IMR-90 (cell line): ENCODE measurements at regions not wholly inside any gene's neighbourhood (a gene's known extent, or its start where the extent isn't known, plus 50 kb on each side); places are given as distances from the start of the nearest gene placed in this dataset.

ENCODE experiments used
- ATAC-seq: fragments of 200-7000 bp; cut with Tn5 transposase; 2 replicates; pipeline ENCODE4 v1.9.1; 2020; ENCODE audit warnings: low read depth, mild to moderate bottlenecking, moderate library complexity
- BruUV-seq: library from RNA; stranded (reverse); fragments of 400-500 nt; replicated peaks from 2 replicates; lab custom pipeline; 2021; lab: Mats Ljungman, UMichigan
- CTCF ChIA-PET: fragments of 300-600 bp; formaldehyde crosslinking; extraction: SDS; loops from one replicate; lab custom pipeline; 2021; ENCODE audit warnings: antibody characterized with exemption; lab: Yijun Ruan, JAX
- POLR2A ChIA-PET: fragments of 300-600 bp; sonication (Branson Sonifier 250); formaldehyde crosslinking; loops from one replicate; lab custom pipeline; 2022; ENCODE audit warnings: antibody characterized with exemption; ENCODE audit not compliant: unreplicated experiment; lab: Charles Lee
- DNase-seq: peaks from one replicate; pipeline ENCODE4 v3.0.0; 2013
- H2AFZ ChIP-seq: replicated peaks from 2 replicates; pipeline ENCODE3; 2013; ENCODE audit warnings: low read length, mild to moderate bottlenecking; ENCODE audit not compliant: poor library complexity
- H2AK5ac ChIP-seq: 2 replicates; pipeline ENCODE4 v1.6.1; 2013; ENCODE audit warnings: low read depth, low read length, inconsistent platforms
- H2AK9ac ChIP-seq: replicated peaks from 2 replicates; pipeline ENCODE3; 2013; ENCODE audit warnings: mild to moderate bottlenecking, low read depth, low read length, moderate library complexity; ENCODE audit not compliant: poor library complexity
- H2BK120ac ChIP-seq: 2 replicates; pipeline ENCODE4 v1.6.1; 2013; ENCODE audit warnings: low read depth, low read length, inconsistent platforms
- H2BK15ac ChIP-seq: 3 replicates; pipeline ENCODE4 v1.6.1; 2013; ENCODE audit warnings: low read depth, low read length, inconsistent platforms
- H2BK20ac ChIP-seq: 2 replicates; pipeline ENCODE4 v1.6.1; 2013; ENCODE audit warnings: low read depth, mild to moderate bottlenecking, inconsistent platforms, low read length, moderate library complexity
- H2BK5ac ChIP-seq: 2 replicates; pipeline ENCODE4 v1.6.1; 2013; ENCODE audit warnings: mild to moderate bottlenecking, low read depth, low read length, inconsistent platforms; ENCODE audit not compliant: poor library complexity, severe bottlenecking
- H3K14ac ChIP-seq: replicated peaks from 2 replicates; pipeline ENCODE4 v1.6.1; 2013; ENCODE audit warnings: low read depth, low read length, inconsistent platforms
- H3K18ac ChIP-seq: 2 replicates; pipeline ENCODE4 v1.6.1; 2013; ENCODE audit warnings: low read depth, low read length, control low read depth
- H3K23ac ChIP-seq: 2 replicates; pipeline ENCODE4 v1.6.1; 2013; ENCODE audit warnings: low read depth, low read length, inconsistent platforms
- H3K27ac ChIP-seq: 2 replicates; pipeline ENCODE4 v1.5.1; 2013; ENCODE audit warnings: mild to moderate bottlenecking, control low read depth, low read length; ENCODE audit not compliant: insufficient read depth
- H3K27me3 ChIP-seq: 2 replicates; pipeline ENCODE4 v1.6.1; 2013; ENCODE audit warnings: low read length; ENCODE audit not compliant: control insufficient read depth, insufficient read depth
- H3K36me3 ChIP-seq: 2 replicates; pipeline ENCODE4 v1.6.1; 2013; ENCODE audit warnings: low read length, mixed read lengths; ENCODE audit not compliant: control insufficient read depth, insufficient read depth
- H3K4ac ChIP-seq: 2 replicates; pipeline ENCODE4 v1.6.1; 2013; ENCODE audit warnings: low read depth, low read length, inconsistent platforms
- H3K4me1 ChIP-seq: 2 replicates; pipeline ENCODE4 v1.6.1; 2013; ENCODE audit warnings: low read length, mixed read lengths; ENCODE audit not compliant: control insufficient read depth, insufficient read depth
- H3K4me2 ChIP-seq: 2 replicates; pipeline ENCODE4 v1.6.1; 2013; ENCODE audit warnings: low read depth, mild to moderate bottlenecking, control low read depth, low read length, moderate library complexity
- H3K4me3 ChIP-seq: 2 replicates; pipeline ENCODE4 v1.5.1; 2013; ENCODE audit warnings: low read depth, mild to moderate bottlenecking, control low read depth, low read length, moderate library complexity; ENCODE audit not compliant: insufficient read depth
- H3K56ac ChIP-seq: 2 replicates; pipeline ENCODE4 v1.6.1; 2013; ENCODE audit warnings: low read length, inconsistent platforms; ENCODE audit not compliant: insufficient read depth; ENCODE audit errors: extremely low read depth
- H3K79me1 ChIP-seq, 2 experiments: 2 replicates each; pipeline ENCODE4 v1.6.1; 2013; ENCODE audit warnings: low read length in 2 of 2, inconsistent platforms in 1 of 2, low read depth in 1 of 2
- H3K9ac ChIP-seq: 2 replicates; pipeline ENCODE4 v1.6.1; 2013; ENCODE audit warnings: low read depth, low read length, control low read depth
- H3K9me1 ChIP-seq: 2 replicates; pipeline ENCODE4 v1.6.1; 2013; ENCODE audit warnings: low read length, inconsistent platforms; ENCODE audit not compliant: insufficient read depth
- H3K9me3 ChIP-seq: 2 replicates; pipeline ENCODE4 v1.6.1; 2013; ENCODE audit warnings: low read length; ENCODE audit not compliant: control insufficient read depth, insufficient read depth
- H4K20me1 ChIP-seq: 2 replicates; pipeline ENCODE4 v1.6.1; 2013; ENCODE audit warnings: low read length, inconsistent platforms; ENCODE audit not compliant: insufficient read depth
- H4K5ac ChIP-seq: 2 replicates; pipeline ENCODE4 v1.6.1; 2013; ENCODE audit warnings: mild to moderate bottlenecking, low read depth, low read length, control low read depth
- H4K8ac ChIP-seq, 2 experiments: 2 replicates each; pipeline ENCODE4 v1.6.1; 2013; ENCODE audit warnings: low read depth in 2 of 2, low read length in 2 of 2, control low read depth in 1 of 2, inconsistent platforms in 1 of 2
- H4K91ac ChIP-seq: 2 replicates; pipeline ENCODE4 v1.6.1; 2013; ENCODE audit warnings: low read depth, low read length, inconsistent platforms; ENCODE audit not compliant: insufficient read depth
- BHLHE40 ChIP-seq: fragments of 150-350 bp; IDR thresholded peaks from 2 replicates; pipeline ENCODE4 v1.6.1; 2016; ENCODE audit warnings: mild to moderate bottlenecking, low read depth, low read length
- CEBPB ChIP-seq: IDR thresholded peaks from 2 replicates; pipeline ENCODE4 v1.6.1; 2012; ENCODE audit warnings: low read depth, low read length, improper control_type of control experiment
- CHD1 ChIP-seq: IDR thresholded peaks from 2 replicates; pipeline ENCODE4 v1.6.1; 2012; ENCODE audit warnings: low read depth, low read length, improper control_type of control experiment
- CTCF ChIP-seq: conservative IDR thresholded peaks from 2 replicates; pipeline ENCODE4 v1.5.1; 2012; ENCODE audit warnings: mild to moderate bottlenecking, low read depth, low read length, improper control_type of control experiment
- ELK1 ChIP-seq: fragments of 150-350 bp; IDR thresholded peaks from 2 replicates; pipeline ENCODE4 v1.6.1; 2016; ENCODE audit warnings: low read depth, mild to moderate bottlenecking, low read length, moderate library complexity, borderline replicate concordance
- FOS ChIP-seq: fragments of 150-350 bp; IDR thresholded peaks from 2 replicates; pipeline ENCODE4 v1.6.1; 2016; ENCODE audit warnings: low read depth, low read length
- MAZ ChIP-seq: IDR thresholded peaks from 2 replicates; pipeline ENCODE4 v1.6.1; 2012; ENCODE audit warnings: low read depth, mild to moderate bottlenecking, low read length, improper control_type of control experiment, moderate library complexity, borderline replicate concordance
- MXI1 ChIP-seq: IDR thresholded peaks from 2 replicates; pipeline ENCODE4 v1.6.1; 2012; ENCODE audit warnings: low read depth, mild to moderate bottlenecking, low read length, moderate library complexity, borderline replicate concordance
- NFE2L2 ChIP-seq: fragments of 150-350 bp; IDR thresholded peaks from 2 replicates; pipeline ENCODE4 v1.6.1; 2016; ENCODE audit warnings: low read depth, mild to moderate bottlenecking, low read length
- POLR2A ChIP-seq: IDR thresholded peaks from 2 replicates; pipeline ENCODE4 v1.6.1; 2012; ENCODE audit warnings: mild to moderate bottlenecking, low read depth, low read length
- RAD21 ChIP-seq: IDR thresholded peaks from 2 replicates; pipeline ENCODE4 v1.6.1; 2012; ENCODE audit warnings: low read length, improper control_type of control experiment
- RCOR1 ChIP-seq: IDR thresholded peaks from 2 replicates; pipeline ENCODE4 v1.6.1; 2012; ENCODE audit warnings: mild to moderate bottlenecking, low read length, improper control_type of control experiment; ENCODE audit not compliant: insufficient replicate concordance
- RFX5 ChIP-seq: IDR thresholded peaks from 2 replicates; pipeline ENCODE4 v1.8.0; 2012; ENCODE audit warnings: low read depth, mild to moderate bottlenecking, low read length, moderate library complexity
- SMC3 ChIP-seq: fragments of 150-350 bp; IDR thresholded peaks from 2 replicates; pipeline ENCODE4 v1.6.1; 2016; ENCODE audit warnings: low read depth, mild to moderate bottlenecking, antibody characterized with exemption, low read length, moderate library complexity
- USF2 ChIP-seq: fragments of 150-350 bp; IDR thresholded peaks from 2 replicates; pipeline ENCODE4 v1.6.1; 2017; ENCODE audit warnings: mild to moderate bottlenecking, antibody characterized with exemption, low read length, low read depth
- WGBS, 2 experiments: methylation state at CpG; one replicate each; pipeline versions ENCODE4 v1.1.5 to v1.1.7; 2013; ENCODE audit warnings: missing lambda C conversion rate in 2 of 2; ENCODE audit not compliant: insufficient read length in 1 of 2; ENCODE audit errors: extremely low coverage in 2 of 2; 5-methylcytosine and 5-hydroxymethylcytosine counted together
- dilution Hi-C: fragments of 300-500 bp; cut with HindIII; formaldehyde crosslinking; loops from one replicate; pipeline ENCODE4 v1.14.3; 2018; ENCODE audit warnings: low sequenced_read_pairs; ENCODE audit not compliant: unreplicated experiment
- in situ Hi-C: fragments of 300-500 bp; cut with MboI; formaldehyde crosslinking; loops from 3 replicates; pipeline ENCODE4 v1.14.3; 2019; ENCODE audit warnings: low sequenced_read_pairs, inconsistent platforms, mixed read lengths
- intact Hi-C: fragments of 100-400 bp; cut with micrococcal nuclease; formaldehyde crosslinking; loops from 2 replicates; pipeline ENCODE4 v1.10.0; 2022

- Histone ChIP-seq H3K23ac (no peak overlapping the region), H4K8ac (no peak overlapping the region), H2BK5ac (no peak overlapping the region), H3K4me1 (no peaks in the 10 kb centered on the region), H2BK120ac (no peak overlapping the region), H3K56ac (no peak overlapping the region), H2AK5ac (no peak overlapping the region), H3K4me2 (no peak overlapping the region), H2BK20ac (no peak overlapping the region), H2BK15ac (no peak overlapping the region), H2AK9ac (no peak overlapping the region), H3K36me3 (no peaks in the 10 kb centered on the region), H3K4me3 (no peak overlapping the region), H4K5ac (no peak overlapping the region), H3K27me3 (no peaks in the 10 kb centered on the region), H3K9me3 (no peaks in the 10 kb centered on the region), H4K91ac (no peak overlapping the region), H3K4ac (no peak overlapping the region), H3K79me1 (no peaks in the 10 kb centered on the region), H3K27ac (no peak overlapping the region), H3K9me1 (no peaks in the 10 kb centered on the region), H4K20me1 (no peaks in the 10 kb centered on the region), H3K14ac (no peak overlapping the region), H3K18ac (no peak overlapping the region), H2AFZ (no peak overlapping the region), H3K9ac (no peak overlapping the region)
- DNase-seq (no peak), ATAC-seq (no peak)
- CTCF ChIA-PET = no interaction called here
- intact Hi-C loops (no loop called here), dilution Hi-C loops (no loop called here), in situ Hi-C loops (no loop called here)
- POLR2A ChIA-PET = no interaction called here
- no CpG with 5 or more reads among the region's 1 CpG for WGBS, 2 experiments
- TF ChIP-seq POLR2A (no peak), ELK1 (no peak), USF2 (no peak), CHD1 (no peak), SMC3 (no peak), NFE2L2 (no peak), FOS (no peak), BHLHE40 (no peak), MAZ (no peak), MXI1 (no peak), RAD21 (no peak), CEBPB (no peak), RCOR1 (no peak), CTCF (no peak), RFX5 (no peak)
- no TSS peak for BruUV-seq
These were observed 249.7 kb downstream of the MTERF1 start for GRCh38 chr7:91630581-91631380.
